GM12878 (cell line): ENCODE measurements at regions not wholly inside any gene's neighbourhood (a gene's known extent, or its start where the extent isn't known, plus 50 kb on each side); places are given as distances from the start of the nearest gene placed in this dataset.

Experiments used
- ATAC-seq: fragments of 200-7000 bp; cut with Tn5 transposase; 3 replicates; pipeline ENCODE4 v1.9.1; 2020; ENCODE audit warnings: mild to moderate bottlenecking, moderate library complexity
- BruUV-seq: library from RNA; stranded (reverse); fragments of 400-500 nt; replicated peaks from 2 replicates; lab custom pipeline; 2021; lab: Mats Ljungman, UMichigan
- CTCF ChIA-PET: fragments of 300-600 bp; sonication (Branson Sonifier 250); formaldehyde crosslinking; extraction: SDS; loops from one replicate; lab custom pipeline; 2021; ENCODE audit warnings: inconsistent platforms; lab: Yijun Ruan, JAX
- POLR2A ChIA-PET: fragments of 350-600 bp; formaldehyde crosslinking; extraction: SDS; loops from one replicate; lab custom pipeline; 2021; ENCODE audit warnings: inconsistent platforms; lab: Charles Lee
- RAD21 ChIA-PET: fragments of 300-600 bp; sonication (Branson Sonifier 250); formaldehyde crosslinking; loops from one replicate; lab custom pipeline; 2023; ENCODE audit warnings: antibody characterized with exemption; ENCODE audit not compliant: unreplicated experiment; lab: Charles Lee
- SMC1A ChIA-PET: fragments of 300-600 bp; sonication (Branson Sonifier 250); formaldehyde crosslinking; loops from one replicate; lab custom pipeline; 2023; ENCODE audit not compliant: unreplicated experiment, uncharacterized antibody; lab: Charles Lee
- DNase-seq: peaks from one replicate; pipeline ENCODE4 v3.0.0-alpha.2; 2011; ENCODE audit warnings: low read depth, low spot score
- FAIRE-seq: peaks from 3 replicates; lab custom pipeline; 2011; peaks lifted over from hg19 to GRCh38; lab: Jason Lieb, UNC
- H2AFZ ChIP-seq: 2 replicates; pipeline ENCODE4 v1.6.0; 2011; ENCODE audit warnings: low read depth, low read length, control low read depth; ENCODE audit not compliant: control insufficient read depth
- H3K27ac ChIP-seq: 2 replicates; pipeline ENCODE4 v1.5.1; 2011; ENCODE audit warnings: control low read depth; ENCODE audit not compliant: control insufficient read depth, insufficient read depth
- H3K27me3 ChIP-seq, 2 experiments: replicated peaks in 1 of 2; 2 replicates each; pipeline versions ENCODE4 v1.6.0 to v1.6.1; 2011; ENCODE audit warnings: low read length in 1 of 2; ENCODE audit not compliant: control insufficient read depth in 2 of 2, insufficient read depth in 2 of 2
- H3K36me3 ChIP-seq, 2 experiments: 2 replicates each; pipeline ENCODE4 v1.5.1; 2011; ENCODE audit warnings: low read length in 1 of 2; ENCODE audit not compliant: control insufficient read depth in 2 of 2, insufficient read depth in 2 of 2
- H3K4me1 ChIP-seq: 2 replicates; pipeline ENCODE4 v1.6.1; 2011; ENCODE audit warnings: mild to moderate bottlenecking, low read length, moderate library complexity, mixed read lengths; ENCODE audit not compliant: control insufficient read depth, insufficient read depth
- H3K4me2 ChIP-seq: 2 replicates; pipeline ENCODE4 v1.6.0; 2011; ENCODE audit warnings: control low read depth; ENCODE audit not compliant: control insufficient read depth, insufficient read depth
- H3K4me3 ChIP-seq: fragments of 200-600 bp; sonication (generic); 2 replicates; pipeline ENCODE4 v1.5.1; 2016
- H3K79me2 ChIP-seq: 2 replicates; pipeline ENCODE4 v1.6.0; 2011; ENCODE audit warnings: low read length; ENCODE audit not compliant: control insufficient read depth, insufficient read depth
- H3K9ac ChIP-seq: 2 replicates; pipeline ENCODE4 v1.8.0; 2011; ENCODE audit warnings: low read length, control low read depth, mixed read lengths; ENCODE audit not compliant: control insufficient read depth, insufficient read depth
- H3K9me3 ChIP-seq: replicated peaks from 3 replicates; pipeline ENCODE4 v1.5.1; 2011; ENCODE audit warnings: mild to moderate bottlenecking, low read length; ENCODE audit not compliant: control insufficient read depth, insufficient read depth
- H4K20me1 ChIP-seq: 2 replicates; pipeline ENCODE4 v1.6.0; 2011; ENCODE audit not compliant: control insufficient read depth, insufficient read depth
- BCL11A ChIP-seq: IDR thresholded peaks from 2 replicates; pipeline ENCODE4 v1.6.1; 2011; ENCODE audit warnings: low read depth, low read length
- BHLHE40 ChIP-seq, 2 experiments: fragments of 450-650 bp in 1 of 2; IDR thresholded peaks; 2 replicates each; pipeline ENCODE4 v1.6.1; 2011 to 2017; ENCODE audit warnings: low read depth in 2 of 2, borderline replicate concordance in 1 of 2, improper control_type of control experiment in 1 of 2, low read length in 1 of 2, mild to moderate bottlenecking in 1 of 2
- BMI1 ChIP-seq: fragments of 450-650 bp; IDR thresholded peaks from 2 replicates; pipeline ENCODE4 v1.6.1; 2016; ENCODE audit warnings: mild to moderate bottlenecking, moderate library complexity, borderline replicate concordance
- CEBPB ChIP-seq, 2 experiments: fragments of 150-350 bp in 1 of 2; IDR thresholded peaks; 2 replicates each; pipeline ENCODE4 v1.6.1; 2012 to 2014; ENCODE audit warnings: low read depth in 2 of 2, low read length in 2 of 2, borderline replicate concordance in 1 of 2, inconsistent platforms in 1 of 2
- CREM ChIP-seq: IDR thresholded peaks from 2 replicates; pipeline ENCODE4 v1.6.1; 2014; ENCODE audit warnings: antibody characterized with exemption, low read depth
- E2F8 ChIP-seq: fragments of 450-650 bp; IDR thresholded peaks from 2 replicates; pipeline ENCODE4 v1.6.1; 2018; ENCODE audit warnings: mild to moderate bottlenecking, low read depth, moderate library complexity; ENCODE audit not compliant: partially characterized antibody
- E4F1 ChIP-seq: fragments of 450-650 bp; IDR thresholded peaks from 2 replicates; pipeline ENCODE4 v1.6.1; 2018; ENCODE audit warnings: borderline replicate concordance, mild to moderate bottlenecking; ENCODE audit not compliant: partially characterized antibody
- EP300 ChIP-seq, 2 experiments: fragments of 150-350 bp in 1 of 2; IDR thresholded peaks; 2 replicates each; pipeline ENCODE4 v1.6.1; 2011 to 2012; ENCODE audit warnings: low read depth in 2 of 2, low read length in 2 of 2, borderline replicate concordance in 1 of 2, improper control_type of control experiment in 1 of 2, inconsistent platforms in 1 of 2; ENCODE audit not compliant: control insufficient read depth in 1 of 2
- FOS ChIP-seq: IDR thresholded peaks from 3 replicates; pipeline ENCODE4 v1.6.1; 2011; ENCODE audit warnings: borderline replicate concordance; ENCODE audit not compliant: insufficient read length; ENCODE audit errors: extremely low read depth
- GABPA ChIP-seq: IDR thresholded peaks from 2 replicates; pipeline ENCODE4 v1.6.1; 2014; ENCODE audit warnings: antibody characterized with exemption, low read depth, mild to moderate bottlenecking, inconsistent platforms
- ZBED1 ChIP-seq: IDR thresholded peaks from 2 replicates; pipeline ENCODE4 v1.6.1; 2016; ENCODE audit warnings: borderline replicate concordance
- ZNF274 ChIP-seq: IDR thresholded peaks from one replicate; pipeline ENCODE4 v1.8.0; 2011; ENCODE audit not compliant: insufficient read length, insufficient read depth
- ZSCAN29 ChIP-seq: fragments of 450-650 bp; IDR thresholded peaks from 2 replicates; pipeline ENCODE4 v1.6.1; 2017; ENCODE audit warnings: mild to moderate bottlenecking, moderate library complexity
- WGBS: methylation state at CpG from one replicate; pipeline ENCODE4 v1.1.6; 2016; ENCODE audit warnings: low lambda C conversion rate; ENCODE audit not compliant: insufficient replicate concordance, insufficient coverage; ENCODE audit errors: missing lambda C conversion rate; 5-methylcytosine and 5-hydroxymethylcytosine counted together
- in situ Hi-C: fragments of 300-500 bp; cut with MboI; formaldehyde crosslinking; loops from 9 replicates; pipeline ENCODE4 v1.14.3; 2018; ENCODE audit warnings: mixed read lengths
- intact Hi-C: fragments of 100-400 bp; cut with micrococcal nuclease; formaldehyde crosslinking; loops from one replicate; pipeline ENCODE4 v1.14.2; 2022; ENCODE audit not compliant: unreplicated experiment
- TF ChIP-seq, protein P1 (sequence below): fragments of 150-350 bp; IDR thresholded peaks from 2 replicates; pipeline ENCODE4 v1.6.1; 2014; ENCODE audit warnings: mild to moderate bottlenecking, low read depth, low read length

DNA sequence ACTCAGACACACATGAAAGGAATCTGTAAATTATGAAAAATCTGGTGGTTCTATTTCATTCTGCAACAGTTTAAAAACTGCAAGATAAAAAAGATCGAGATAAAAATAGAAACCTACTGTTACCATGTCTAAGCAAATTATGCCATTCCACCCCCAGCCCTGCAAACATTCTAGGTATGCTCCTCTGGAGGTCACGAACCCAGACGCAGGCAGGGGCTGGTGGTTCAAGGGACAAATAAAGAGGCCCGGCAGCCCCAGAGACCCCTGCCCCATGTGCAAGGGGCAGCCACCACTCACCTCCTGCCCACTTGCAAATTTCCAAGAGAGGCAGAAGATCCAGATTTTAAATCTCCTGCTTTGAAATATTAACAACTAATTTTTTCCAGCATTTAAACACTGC is 210.5 kb downstream of the ANAPC1 start (continued):
- TF ChIP-seq BCL11A = no peak

GRCh38 chr2:111675419-111676194 is 208.4 kb downstream of the ANAPC1 start:
- BruUV-seq = no TSS peak
- no peak overlapping the region for H3K27ac ChIP-seq
- POLR2A ChIA-PET = no interaction called here
- no peak for FAIRE-seq
- intact Hi-C loops (no loop called here), in situ Hi-C loops (loop anchor here (25.0 kb wide), 1 partner anchor 1513 kb away; no protein-coding TSS in a partner anchor)
- no peak for DNase-seq
- H3K79me2 ChIP-seq = no peaks in the 10 kb centered on the region
- no peaks in the 10 kb centered on the region for H3K4me1 ChIP-seq
- no peak overlapping the region for H3K9ac ChIP-seq
- ATAC-seq = no peak
- H4K20me1 ChIP-seq = no peaks in the 10 kb centered on the region
- peaks cover 3 to 4% of the 10 kb centered on the region in 2 experiments for H3K27me3 ChIP-seq
- H3K4me2 ChIP-seq = no peak overlapping the region
- H3K4me3 ChIP-seq = no peak overlapping the region
- RAD21 ChIA-PET = no interaction called here
- H2AFZ ChIP-seq = no peak overlapping the region
- CTCF ChIA-PET = no interaction called here
- no peaks in the 10 kb centered on the region for H3K36me3 ChIP-seq
- H3K9me3 ChIP-seq = no peaks in the 10 kb centered on the region
- SMC1A ChIA-PET = interaction anchor here (0.6 kb wide), 1 partner anchor 9 kb away, joined by 3 read pairs; no protein-coding TSS in a partner anchor
- WGBS = 42% methylated on average over 10 of the region's 10 CpGs
- TF ChIP-seq, protein P1, sequence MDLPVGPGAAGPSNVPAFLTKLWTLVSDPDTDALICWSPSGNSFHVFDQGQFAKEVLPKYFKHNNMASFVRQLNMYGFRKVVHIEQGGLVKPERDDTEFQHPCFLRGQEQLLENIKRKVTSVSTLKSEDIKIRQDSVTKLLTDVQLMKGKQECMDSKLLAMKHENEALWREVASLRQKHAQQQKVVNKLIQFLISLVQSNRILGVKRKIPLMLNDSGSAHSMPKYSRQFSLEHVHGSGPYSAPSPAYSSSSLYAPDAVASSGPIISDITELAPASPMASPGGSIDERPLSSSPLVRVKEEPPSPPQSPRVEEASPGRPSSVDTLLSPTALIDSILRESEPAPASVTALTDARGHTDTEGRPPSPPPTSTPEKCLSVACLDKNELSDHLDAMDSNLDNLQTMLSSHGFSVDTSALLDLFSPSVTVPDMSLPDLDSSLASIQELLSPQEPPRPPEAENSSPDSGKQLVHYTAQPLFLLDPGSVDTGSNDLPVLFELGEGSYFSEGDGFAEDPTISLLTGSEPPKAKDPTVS = no peak
- TF ChIP-seq EP300 (IDR thresholded peaks at IDR 0.05; ENCODE audit: borderline replicate concordance in 1 of 2, control insufficient read depth in 1 of 2, low read depth in 2 of 2, low read length in 2 of 2) = no peak
- no peak for TF ChIP-seq ZNF274
- no peak for TF ChIP-seq GABPA
- TF ChIP-seq FOS = no peak
- TF ChIP-seq BMI1 = no peak
- no peak for TF ChIP-seq ZSCAN29
- no peak for TF ChIP-seq ZBED1
- no peak for TF ChIP-seq E4F1
- TF ChIP-seq CEBPB (IDR thresholded peaks at IDR 0.05; ENCODE audit: borderline replicate concordance in 1 of 2, low read depth in 2 of 2, low read length in 2 of 2) = no peak
- no peak for TF ChIP-seq BHLHE40 (IDR thresholded peaks at IDR 0.05; ENCODE audit: borderline replicate concordance in 1 of 2, low read depth in 2 of 2, low read length in 1 of 2)
- no peak for TF ChIP-seq CREM
- TF ChIP-seq E2F8 = no peak
